ENCODE measurements at regions not wholly inside any gene's neighbourhood (a gene's known extent, or its start where the extent isn't known, plus 50 kb on each side); places are given as distances from the start of the nearest gene placed in this dataset.

DNA sequence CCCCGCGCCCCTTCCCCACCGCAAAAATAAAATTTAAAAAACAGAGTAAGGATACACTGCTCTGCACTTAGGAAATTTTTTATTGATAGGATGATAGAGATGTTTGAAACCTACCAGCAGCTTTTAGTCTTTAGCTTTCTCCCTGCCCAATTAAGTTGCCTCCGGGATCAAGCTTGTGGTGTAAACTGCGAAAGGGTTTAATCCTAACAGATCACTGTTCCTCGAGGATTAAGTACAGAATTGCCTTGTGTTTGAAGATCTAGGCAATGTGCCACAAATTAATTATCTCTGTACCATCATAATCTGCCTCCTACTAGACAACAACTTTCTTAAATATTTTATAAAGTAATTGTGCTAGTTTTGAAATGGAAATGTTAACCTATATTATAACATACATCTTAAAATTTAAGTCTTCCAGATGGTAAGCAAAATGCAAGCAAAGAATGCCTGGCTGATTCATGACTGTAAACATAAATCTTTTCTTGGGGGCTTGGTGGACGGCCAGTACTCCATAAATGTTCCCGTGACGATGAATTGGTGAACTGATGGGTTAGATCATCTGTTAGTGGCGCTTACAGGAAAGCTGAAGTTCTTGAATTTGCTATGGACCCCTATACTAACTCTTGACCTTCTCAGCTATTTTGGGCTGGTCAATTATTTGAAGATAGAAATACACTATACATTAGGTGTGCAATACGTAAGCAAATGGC is 58.0 kb upstream of the ARHGAP18 start:
- no peak overlapping the region for H3K4me3 ChIP-seq (ENCODE audit: low read depth, low read length)
- TF ChIP-seq MAX (IDR thresholded peaks at IDR 0.05; ENCODE audit: low read depth, low read length) (no peak), MYC (IDR thresholded peaks at IDR 0.05; ENCODE audit: low read depth, low read length) (no peak), POLR2A (IDR thresholded peaks at IDR 0.05; ENCODE audit: extremely low read depth, insufficient read length) (no peak)
- TF ChIP-seq, protein P1, sequence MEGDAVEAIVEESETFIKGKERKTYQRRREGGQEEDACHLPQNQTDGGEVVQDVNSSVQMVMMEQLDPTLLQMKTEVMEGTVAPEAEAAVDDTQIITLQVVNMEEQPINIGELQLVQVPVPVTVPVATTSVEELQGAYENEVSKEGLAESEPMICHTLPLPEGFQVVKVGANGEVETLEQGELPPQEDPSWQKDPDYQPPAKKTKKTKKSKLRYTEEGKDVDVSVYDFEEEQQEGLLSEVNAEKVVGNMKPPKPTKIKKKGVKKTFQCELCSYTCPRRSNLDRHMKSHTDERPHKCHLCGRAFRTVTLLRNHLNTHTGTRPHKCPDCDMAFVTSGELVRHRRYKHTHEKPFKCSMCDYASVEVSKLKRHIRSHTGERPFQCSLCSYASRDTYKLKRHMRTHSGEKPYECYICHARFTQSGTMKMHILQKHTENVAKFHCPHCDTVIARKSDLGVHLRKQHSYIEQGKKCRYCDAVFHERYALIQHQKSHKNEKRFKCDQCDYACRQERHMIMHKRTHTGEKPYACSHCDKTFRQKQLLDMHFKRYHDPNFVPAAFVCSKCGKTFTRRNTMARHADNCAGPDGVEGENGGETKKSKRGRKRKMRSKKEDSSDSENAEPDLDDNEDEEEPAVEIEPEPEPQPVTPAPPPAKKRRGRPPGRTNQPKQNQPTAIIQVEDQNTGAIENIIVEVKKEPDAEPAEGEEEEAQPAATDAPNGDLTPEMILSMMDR (IDR thresholded peaks at IDR 0.05; ENCODE audit: low read depth, low read length) = no peak
- no peak for DNase-seq (ENCODE audit: low read depth)

GRCh38 chr6:129766959-129767728 is 57.2 kb upstream of the ARHGAP18 start:
- H3K4me3 ChIP-seq (ENCODE audit: low read depth, low read length) = peak overlapping the region; percentile 29
- peak; percentile 84 for DNase-seq (ENCODE audit: low read depth)
- TF ChIP-seq MAX (IDR thresholded peaks at IDR 0.05; ENCODE audit: low read depth, low read length) (peak; percentile 85), POLR2A (IDR thresholded peaks at IDR 0.05; ENCODE audit: extremely low read depth, insufficient read length) (no peak), MYC (IDR thresholded peaks at IDR 0.05; ENCODE audit: low read depth, low read length) (peak; percentile 68)

- no peak overlapping the region for H3K4me3 ChIP-seq (ENCODE audit: low read depth, low read length)
- no peak for TF ChIP-seq MYC (IDR thresholded peaks at IDR 0.05; ENCODE audit: low read depth, low read length)
- no peak for TF ChIP-seq MAX (IDR thresholded peaks at IDR 0.05; ENCODE audit: low read depth, low read length)
- TF ChIP-seq, protein P1 (IDR thresholded peaks at IDR 0.05; ENCODE audit: low read depth, low read length) = no peak
- no peak for TF ChIP-seq POLR2A (IDR thresholded peaks at IDR 0.05; ENCODE audit: extremely low read depth, insufficient read length)
- no peak for DNase-seq (ENCODE audit: low read depth)
Observed at GRCh38 chr6:129764761-129765407, 54.9 kb upstream of the ARHGAP18 start.

DNA sequence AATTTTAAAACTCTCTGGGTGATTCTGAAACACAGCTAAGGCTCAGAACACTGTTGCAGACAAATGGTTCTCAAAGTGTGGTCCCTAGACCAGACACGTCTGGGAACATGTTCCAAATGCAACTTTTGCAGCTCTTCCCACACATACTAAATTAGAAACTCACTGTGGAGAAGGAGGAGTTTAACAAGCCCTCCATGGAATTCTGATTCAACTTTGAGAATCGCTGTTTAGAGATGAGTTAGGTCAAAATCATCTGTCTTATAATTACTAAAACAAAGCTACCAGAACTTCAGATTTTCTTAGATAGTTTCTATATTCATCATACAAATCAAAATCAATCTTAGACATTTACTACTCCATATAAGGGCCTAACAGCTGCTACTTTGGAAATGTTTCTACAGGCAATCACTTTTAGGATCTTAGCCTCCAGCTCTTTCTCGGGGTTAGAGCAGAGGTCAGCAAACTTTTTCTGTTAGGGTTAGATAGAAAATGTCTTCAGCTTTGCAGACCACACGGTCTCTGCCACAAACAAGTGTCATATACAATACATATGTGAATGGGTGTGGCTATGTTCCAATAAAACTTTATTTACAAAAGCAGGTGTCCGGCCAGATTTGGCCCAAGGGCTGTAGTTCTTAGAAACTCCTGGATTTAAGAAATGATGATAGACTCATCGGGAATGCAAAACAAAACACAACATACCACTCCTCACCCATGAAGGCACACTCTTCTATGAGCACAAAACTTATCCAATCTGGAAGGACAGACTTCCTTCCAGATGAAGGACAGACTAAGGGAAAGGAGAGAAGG is 50.0 kb upstream of the ARHGAP18 start:
- H3K4me3 ChIP-seq (ENCODE audit: low read depth, low read length) = no peak overlapping the region
- TF ChIP-seq MYC (IDR thresholded peaks at IDR 0.05; ENCODE audit: low read depth, low read length) = no peak
- TF ChIP-seq MAX (IDR thresholded peaks at IDR 0.05; ENCODE audit: low read depth, low read length) = no peak
- TF ChIP-seq, protein P1 (IDR thresholded peaks at IDR 0.05; ENCODE audit: low read depth, low read length) = no peak
- TF ChIP-seq POLR2A (IDR thresholded peaks at IDR 0.05; ENCODE audit: extremely low read depth, insufficient read length) = no peak
- no peak for DNase-seq (ENCODE audit: low read depth)
